ENCODE measurements at regions not wholly inside any gene's neighbourhood (a gene's known extent, or its start where the extent isn't known, plus 50 kb on each side); places are given as distances from the start of the nearest gene placed in this dataset.
"Not testable (repeated sequence)": the region's sequence is repeated elsewhere in the genome, so short reads cannot be mapped to it uniquely, and the experiment has no call there.

- no peak for DNase-seq
Observed at GRCh38 chr5:120152931-120153330, 311.2 kb upstream of the PRR16 start.

GRCh38 chr5:120153551-120153950 lies 310.5 kb upstream of the PRR16 start:
- DNase-seq = no peak

GRCh38 chr5:120155873-120156272 lies 308.2 kb upstream of the PRR16 start:
- DNase-seq = peak in 2 of 3 donors; percentile 18 to 35

- peak in 2 of 3 donors; percentile 51 to 65 for DNase-seq
Observed at GRCh38 chr5:120158211-120158610, 305.9 kb upstream of the PRR16 start.

GRCh38 chr5:120159155-120159554 lies 304.9 kb upstream of the PRR16 start:
- DNase-seq = no peak

- DNase-seq = peak in 2 of 3 donors; percentile 56 to 57
Observed at GRCh38 chr5:120160124-120160895, 303.8 kb upstream of the PRR16 start.

GRCh38 chr5:120162321-120162720 lies 301.8 kb upstream of the PRR16 start:
- DNase-seq = no peak

- no peak for DNase-seq
Observed at GRCh38 chr5:120164037-120164436, 300.1 kb upstream of the PRR16 start.

GRCh38 chr5:120164986-120165385 lies 299.1 kb upstream of the PRR16 start:
- DNase-seq = peak; percentile 60 to 85 (median 78)

GRCh38 chr5:120173125-120173524 lies 291.0 kb upstream of the PRR16 start:
- no peak for DNase-seq

GRCh38 chr5:120174089-120174488 lies 290.0 kb upstream of the PRR16 start:
- DNase-seq = no peak

GRCh38 chr5:120181238-120181637 lies 282.9 kb upstream of the PRR16 start:
- not testable (repeated sequence) for DNase-seq

GRCh38 chr5:120194650-120195049 lies 269.4 kb upstream of the PRR16 start:
- not testable (repeated sequence) for DNase-seq

GRCh38 chr5:120199559-120199958 lies 264.5 kb upstream of the PRR16 start:
- no peak for DNase-seq

- DNase-seq = peak; percentile 42 to 87 (median 79)
Observed at GRCh38 chr5:120207129-120207528, 257.0 kb upstream of the PRR16 start.

GRCh38 chr5:120217001-120217400 lies 247.1 kb upstream of the PRR16 start:
- DNase-seq = no peak

GRCh38 chr5:120219988-120220387 lies 244.1 kb upstream of the PRR16 start:
- DNase-seq = no peak

GRCh38 chr5:120225524-120225923 lies 238.6 kb upstream of the PRR16 start:
- peak; percentile 19 to 62 (median 41) for DNase-seq

GRCh38 chr5:120228262-120229031 lies 235.7 kb upstream of the PRR16 start:
- no peak for DNase-seq

- DNase-seq = no peak
Observed at GRCh38 chr5:120229036-120229435, 235.1 kb upstream of the PRR16 start.

GRCh38 chr5:120231563-120231962 lies 232.5 kb upstream of the PRR16 start:
- no peak for DNase-seq

GRCh38 chr5:120236360-120236759 lies 227.7 kb upstream of the PRR16 start:
- no peak for DNase-seq

- peak; percentile 78 to 94 (median 93) for DNase-seq
Observed at GRCh38 chr5:120239086-120239485, 225.0 kb upstream of the PRR16 start.

GRCh38 chr5:120240706-120241105 lies 223.4 kb upstream of the PRR16 start:
- no peak for DNase-seq
